ENCODE measurements at regions not wholly inside any gene's neighbourhood (a gene's known extent, or its start where the extent isn't known, plus 50 kb on each side); places are given as distances from the start of the nearest gene placed in this dataset.

DNA sequence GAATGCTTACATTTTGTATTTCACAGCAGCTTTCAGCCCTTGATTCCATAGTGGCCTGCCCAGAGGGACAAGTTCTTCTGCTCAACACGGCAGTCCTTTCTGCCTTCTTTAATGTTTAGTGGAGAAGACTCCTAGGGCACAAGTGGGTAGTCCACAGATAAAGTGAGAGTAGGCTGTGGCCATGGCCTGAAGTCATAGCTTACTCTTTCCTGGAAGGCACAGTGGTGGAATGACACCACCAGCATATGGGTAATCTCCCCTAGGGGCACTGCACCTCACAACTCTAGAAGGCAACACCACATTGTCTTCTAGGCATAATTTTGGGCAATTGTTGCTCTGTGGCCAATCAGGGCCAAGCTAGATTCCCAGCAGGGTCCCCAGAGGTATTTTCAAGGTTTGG is 155.4 kb upstream of the MAMLD1 start:
- no peak for TF ChIP-seq CBX8 (IDR thresholded peaks at IDR 0.05; ENCODE audit: borderline replicate concordance, extremely low read depth, low read depth, low read length, poor library complexity, severe bottlenecking)
- no peak for TF ChIP-seq POLR2A (conservative IDR thresholded peaks at IDR 0.05)
- no peak for TF ChIP-seq BDP1 (IDR thresholded peaks at IDR 0.05; ENCODE audit: insufficient read depth, insufficient read length)
- TF ChIP-seq DMBX1 (CRISPR knock-in tag; IDR thresholded peaks at IDR 0.05; ENCODE audit: borderline replicate concordance) = no peak
- TF ChIP-seq ZNF217 (CRISPR knock-in tag; IDR thresholded peaks at IDR 0.05) = no peak
- TF ChIP-seq, protein P1, sequence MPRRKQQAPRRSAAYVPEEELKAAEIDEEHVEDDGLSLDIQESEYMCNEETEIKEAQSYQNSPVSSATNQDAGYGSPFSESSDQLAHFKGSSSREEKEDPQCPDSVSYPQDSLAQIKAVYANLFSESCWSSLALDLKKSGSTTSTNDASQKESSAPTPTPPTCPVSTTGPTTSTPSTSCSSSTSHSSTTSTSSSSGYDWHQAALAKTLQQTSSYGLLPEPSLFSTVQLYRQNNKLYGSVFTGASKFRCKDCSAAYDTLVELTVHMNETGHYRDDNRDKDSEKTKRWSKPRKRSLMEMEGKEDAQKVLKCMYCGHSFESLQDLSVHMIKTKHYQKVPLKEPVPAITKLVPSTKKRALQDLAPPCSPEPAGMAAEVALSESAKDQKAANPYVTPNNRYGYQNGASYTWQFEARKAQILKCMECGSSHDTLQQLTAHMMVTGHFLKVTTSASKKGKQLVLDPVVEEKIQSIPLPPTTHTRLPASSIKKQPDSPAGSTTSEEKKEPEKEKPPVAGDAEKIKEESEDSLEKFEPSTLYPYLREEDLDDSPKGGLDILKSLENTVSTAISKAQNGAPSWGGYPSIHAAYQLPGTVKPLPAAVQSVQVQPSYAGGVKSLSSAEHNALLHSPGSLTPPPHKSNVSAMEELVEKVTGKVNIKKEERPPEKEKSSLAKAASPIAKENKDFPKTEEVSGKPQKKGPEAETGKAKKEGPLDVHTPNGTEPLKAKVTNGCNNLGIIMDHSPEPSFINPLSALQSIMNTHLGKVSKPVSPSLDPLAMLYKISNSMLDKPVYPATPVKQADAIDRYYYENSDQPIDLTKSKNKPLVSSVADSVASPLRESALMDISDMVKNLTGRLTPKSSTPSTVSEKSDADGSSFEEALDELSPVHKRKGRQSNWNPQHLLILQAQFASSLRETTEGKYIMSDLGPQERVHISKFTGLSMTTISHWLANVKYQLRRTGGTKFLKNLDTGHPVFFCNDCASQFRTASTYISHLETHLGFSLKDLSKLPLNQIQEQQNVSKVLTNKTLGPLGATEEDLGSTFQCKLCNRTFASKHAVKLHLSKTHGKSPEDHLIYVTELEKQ (CRISPR knock-in tag; IDR thresholded peaks at IDR 0.05) = no peak
- TF ChIP-seq ZNF274 (IDR thresholded peaks at IDR 0.05; ENCODE audit: borderline replicate concordance, low read depth, low read length) = no peak
- TF ChIP-seq, protein P2, sequence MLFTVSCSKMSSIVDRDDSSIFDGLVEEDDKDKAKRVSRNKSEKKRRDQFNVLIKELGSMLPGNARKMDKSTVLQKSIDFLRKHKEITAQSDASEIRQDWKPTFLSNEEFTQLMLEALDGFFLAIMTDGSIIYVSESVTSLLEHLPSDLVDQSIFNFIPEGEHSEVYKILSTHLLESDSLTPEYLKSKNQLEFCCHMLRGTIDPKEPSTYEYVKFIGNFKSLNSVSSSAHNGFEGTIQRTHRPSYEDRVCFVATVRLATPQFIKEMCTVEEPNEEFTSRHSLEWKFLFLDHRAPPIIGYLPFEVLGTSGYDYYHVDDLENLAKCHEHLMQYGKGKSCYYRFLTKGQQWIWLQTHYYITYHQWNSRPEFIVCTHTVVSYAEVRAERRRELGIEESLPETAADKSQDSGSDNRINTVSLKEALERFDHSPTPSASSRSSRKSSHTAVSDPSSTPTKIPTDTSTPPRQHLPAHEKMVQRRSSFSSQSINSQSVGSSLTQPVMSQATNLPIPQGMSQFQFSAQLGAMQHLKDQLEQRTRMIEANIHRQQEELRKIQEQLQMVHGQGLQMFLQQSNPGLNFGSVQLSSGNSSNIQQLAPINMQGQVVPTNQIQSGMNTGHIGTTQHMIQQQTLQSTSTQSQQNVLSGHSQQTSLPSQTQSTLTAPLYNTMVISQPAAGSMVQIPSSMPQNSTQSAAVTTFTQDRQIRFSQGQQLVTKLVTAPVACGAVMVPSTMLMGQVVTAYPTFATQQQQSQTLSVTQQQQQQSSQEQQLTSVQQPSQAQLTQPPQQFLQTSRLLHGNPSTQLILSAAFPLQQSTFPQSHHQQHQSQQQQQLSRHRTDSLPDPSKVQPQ (CRISPR knock-in tag; IDR thresholded peaks at IDR 0.05; ENCODE audit: borderline replicate concordance) = no peak

Measured in K562 (cell line).